Chondrocyte (in vitro differentiated cells): ENCODE measurements at regions not wholly inside any gene's neighbourhood (a gene's known extent, or its start where the extent isn't known, plus 50 kb on each side); places are given as distances from the start of the nearest gene placed in this dataset.
"Not testable (repeated sequence)": the region's sequence is repeated elsewhere in the genome, so short reads cannot be mapped to it uniquely, and the experiment has no call there.

Source experiments
- DNase-seq: peaks from one replicate; pipeline ENCODE4 v3.0.0; 2021; ENCODE audit warnings: mixed read lengths, low spot score
- H3K27ac Mint-ChIP-seq: one replicate; pipeline ENCODE4 v1.8.0; 2021; ENCODE audit warnings: mild to moderate bottlenecking, moderate library complexity, mixed read lengths; ENCODE audit not compliant: unreplicated experiment
- H3K27me3 Mint-ChIP-seq: 2 replicates; pipeline ENCODE4 v1.8.0; 2021; ENCODE audit warnings: low read depth, mixed read lengths
- H3K36me3 Mint-ChIP-seq: 2 replicates; pipeline ENCODE4 v1.8.0; 2021; ENCODE audit warnings: low read depth, mixed read lengths
- H3K4me1 Mint-ChIP-seq: 2 replicates; pipeline ENCODE4 v1.8.0; 2021; ENCODE audit warnings: low read depth, mild to moderate bottlenecking, mixed read lengths
- H3K4me3 Mint-ChIP-seq: one replicate; pipeline ENCODE4 v1.8.0; 2021; ENCODE audit warnings: mild to moderate bottlenecking, moderate library complexity, mixed read lengths; ENCODE audit not compliant: unreplicated experiment
- H3K9me3 Mint-ChIP-seq: 2 replicates; pipeline ENCODE4 v1.8.0; 2021; ENCODE audit warnings: low read depth, mixed read lengths
- CTCF ChIP-seq: fragments of 200-600 bp; sonication (generic); IDR thresholded peaks from 2 replicates; pipeline ENCODE4 v1.5.0; 2021; ENCODE audit warnings: antibody characterized with exemption, mild to moderate bottlenecking, moderate library complexity

GRCh38 chr5:124537107-124537506, 209.3 kb downstream of the ZNF608 start:
- Mint-ChIP-seq H3K27me3 (peaks cover 2% of the 10 kb centered on the region), H3K9me3 (peaks cover 8% of the 10 kb centered on the region), H3K27ac (no peak overlapping the region), H3K36me3 (no peaks in the 10 kb centered on the region), H3K4me1 (peaks cover 8% of the 10 kb centered on the region), H3K4me3 (no peak overlapping the region)
- no peak for TF ChIP-seq CTCF
- no peak for DNase-seq

- no peaks in the 10 kb centered on the region for H3K36me3 Mint-ChIP-seq
- peaks cover 8% of the 10 kb centered on the region for H3K4me1 Mint-ChIP-seq
- H3K4me3 Mint-ChIP-seq: no peak overlapping the region
- DNase-seq: no peak
- H3K9me3 Mint-ChIP-seq: peaks cover 5% of the 10 kb centered on the region
- H3K27me3 Mint-ChIP-seq: peaks cover 2% of the 10 kb centered on the region
- TF ChIP-seq CTCF: no peak
- no peak overlapping the region for H3K27ac Mint-ChIP-seq
Measured at GRCh38 chr5:124536333-124536732, 210.1 kb downstream of the ZNF608 start.

GRCh38 chr5:124530916-124531315, 215.5 kb downstream of the ZNF608 start:
- H3K36me3 Mint-ChIP-seq: no peaks in the 10 kb centered on the region
- peaks cover 2% of the 10 kb centered on the region for H3K27me3 Mint-ChIP-seq
- H3K4me3 Mint-ChIP-seq: no peak overlapping the region
- H3K9me3 Mint-ChIP-seq: peaks cover 5% of the 10 kb centered on the region
- no peak for TF ChIP-seq CTCF
- DNase-seq: no peak
- H3K4me1 Mint-ChIP-seq: peaks cover 8% of the 10 kb centered on the region
- H3K27ac Mint-ChIP-seq: no peak overlapping the region

- Mint-ChIP-seq H3K27ac (no peak overlapping the region), H3K27me3 (peaks cover 2% of the 10 kb centered on the region), H3K9me3 (peaks cover 4% of the 10 kb centered on the region), H3K4me3 (no peak overlapping the region), H3K36me3 (no peaks in the 10 kb centered on the region), H3K4me1 (peaks cover 8% of the 10 kb centered on the region)
- DNase-seq: no peak
- no peak for TF ChIP-seq CTCF
Measured at GRCh38 chr5:124528838-124529237, 217.6 kb downstream of the ZNF608 start.

- Mint-ChIP-seq H3K27ac (no peak overlapping the region), H3K9me3 (no peaks in the 10 kb centered on the region), H3K36me3 (peaks cover 2% of the 10 kb centered on the region), H3K4me3 (no peak overlapping the region), H3K4me1 (peaks cover 8% of the 10 kb centered on the region), H3K27me3 (peaks cover 5% of the 10 kb centered on the region)
- TF ChIP-seq CTCF: no peak
- DNase-seq: no peak
Measured at GRCh38 chr5:124527220-124527991, 219.0 kb downstream of the ZNF608 start.

GRCh38 chr5:124526079-124526478, 220.4 kb downstream of the ZNF608 start:
- H3K27me3 Mint-ChIP-seq, H3K9me3 Mint-ChIP-seq, H3K36me3 Mint-ChIP-seq, H3K4me1 Mint-ChIP-seq, H3K27ac Mint-ChIP-seq, DNase-seq, H3K4me3 Mint-ChIP-seq: not testable (repeated sequence)
